BJ (cell line): ENCODE measurements at regions not wholly inside any gene's neighbourhood (a gene's known extent, or its start where the extent isn't known, plus 50 kb on each side); places are given as distances from the start of the nearest gene placed in this dataset.

Source experiments
- CTCF ChIA-PET: fragments of 350-600 bp; formaldehyde crosslinking; extraction: SDS; loops from one replicate; lab custom pipeline; 2021; ENCODE audit warnings: antibody characterized with exemption, inconsistent platforms; lab: Yijun Ruan, JAX
- POLR2A ChIA-PET: fragments of 300-600 bp; sonication (Branson Sonifier 250); formaldehyde crosslinking; extraction: SDS; loops from one replicate; lab custom pipeline; 2021; ENCODE audit warnings: antibody characterized with exemption; lab: Charles Lee
- DNase-seq: peaks from one replicate; pipeline ENCODE4 v3.0.0-alpha.2; 2011; ENCODE audit warnings: low read depth
- H3K27me3 ChIP-seq: 2 replicates; pipeline ENCODE4 v1.6.0; 2011; ENCODE audit warnings: low read length; ENCODE audit not compliant: control insufficient read depth, insufficient read depth
- H3K36me3 ChIP-seq: 2 replicates; pipeline ENCODE4 v1.5.1; 2011; ENCODE audit warnings: low read length; ENCODE audit not compliant: control insufficient read depth, insufficient read depth
- H3K4me3 ChIP-seq: 2 replicates; pipeline ENCODE4 v1.5.1; 2011; ENCODE audit warnings: low read depth, mild to moderate bottlenecking, control low read depth, low read length
- TF ChIP-seq, protein P1 (sequence below): IDR thresholded peaks from 2 replicates; pipeline ENCODE4 v1.5.1; 2011; ENCODE audit warnings: low read depth, mild to moderate bottlenecking, control low read depth, inconsistent platforms, low read length, moderate library complexity; ENCODE audit not compliant: insufficient read depth

DNA sequence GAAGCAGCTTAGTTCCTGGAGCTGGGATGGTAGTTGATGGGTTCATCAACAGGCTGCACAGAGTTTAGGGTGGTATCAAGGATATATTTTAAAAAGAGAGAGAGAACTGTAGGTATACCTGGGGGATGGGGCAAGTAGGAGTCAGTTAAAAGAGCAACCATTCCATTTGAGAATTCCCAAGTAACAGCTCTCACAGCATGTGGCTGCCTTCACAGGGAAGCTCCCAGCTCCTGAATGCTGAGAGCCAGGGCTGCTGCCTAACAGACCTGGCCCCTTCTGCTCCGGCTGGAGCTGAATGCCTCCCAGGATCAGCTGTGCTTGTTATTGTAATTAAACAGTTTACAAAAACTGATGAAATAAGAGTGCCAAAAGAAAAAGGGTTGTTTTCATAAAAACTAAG is 58.8 kb upstream of the GPR26 start:
- no peak for DNase-seq
- ChIA-PET CTCF (interaction anchor here (1.4 kb wide), 1 partner anchor 20 kb away, joined by 3 read pairs; no protein-coding TSS in a partner anchor), POLR2A (no interaction called here)
- Histone ChIP-seq H3K4me3 (no peak overlapping the region), H3K36me3 (no peaks in the 10 kb centered on the region), H3K27me3 (no peaks in the 10 kb centered on the region; the same call in 1 of the 2 replicates)
- TF ChIP-seq, protein P1, sequence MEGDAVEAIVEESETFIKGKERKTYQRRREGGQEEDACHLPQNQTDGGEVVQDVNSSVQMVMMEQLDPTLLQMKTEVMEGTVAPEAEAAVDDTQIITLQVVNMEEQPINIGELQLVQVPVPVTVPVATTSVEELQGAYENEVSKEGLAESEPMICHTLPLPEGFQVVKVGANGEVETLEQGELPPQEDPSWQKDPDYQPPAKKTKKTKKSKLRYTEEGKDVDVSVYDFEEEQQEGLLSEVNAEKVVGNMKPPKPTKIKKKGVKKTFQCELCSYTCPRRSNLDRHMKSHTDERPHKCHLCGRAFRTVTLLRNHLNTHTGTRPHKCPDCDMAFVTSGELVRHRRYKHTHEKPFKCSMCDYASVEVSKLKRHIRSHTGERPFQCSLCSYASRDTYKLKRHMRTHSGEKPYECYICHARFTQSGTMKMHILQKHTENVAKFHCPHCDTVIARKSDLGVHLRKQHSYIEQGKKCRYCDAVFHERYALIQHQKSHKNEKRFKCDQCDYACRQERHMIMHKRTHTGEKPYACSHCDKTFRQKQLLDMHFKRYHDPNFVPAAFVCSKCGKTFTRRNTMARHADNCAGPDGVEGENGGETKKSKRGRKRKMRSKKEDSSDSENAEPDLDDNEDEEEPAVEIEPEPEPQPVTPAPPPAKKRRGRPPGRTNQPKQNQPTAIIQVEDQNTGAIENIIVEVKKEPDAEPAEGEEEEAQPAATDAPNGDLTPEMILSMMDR, result no peak

DNA sequence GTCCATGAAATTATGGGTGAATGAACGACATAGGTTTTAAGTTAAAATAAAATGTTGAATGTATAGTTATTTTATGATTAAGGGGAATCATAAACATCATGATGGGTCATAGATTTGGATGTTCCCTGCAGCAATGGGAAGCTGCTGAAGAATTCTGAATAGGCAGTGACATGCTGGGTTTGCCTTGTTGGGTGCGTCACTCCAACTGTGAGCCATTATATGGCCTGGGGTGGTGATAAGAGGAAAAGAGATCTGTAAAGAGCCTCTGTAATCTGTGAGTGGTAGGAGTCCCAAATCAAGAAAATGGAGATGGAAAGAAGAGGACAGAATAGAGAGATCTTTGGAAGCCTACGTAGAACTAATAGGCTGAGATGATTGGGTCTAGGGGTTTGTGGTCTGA is 58.1 kb upstream of the GPR26 start:
- POLR2A ChIA-PET, result no interaction called here
- H3K27me3 ChIP-seq, result no peaks in the 10 kb centered on the region
- CTCF ChIA-PET, result interaction anchor here (1.4 kb wide), 1 partner anchor 20 kb away, joined by 3 read pairs; no protein-coding TSS in a partner anchor
- no peak for DNase-seq
- no peaks in the 10 kb centered on the region for H3K36me3 ChIP-seq
- no peak overlapping the region for H3K4me3 ChIP-seq
- TF ChIP-seq, protein P1, result no peak

DNA sequence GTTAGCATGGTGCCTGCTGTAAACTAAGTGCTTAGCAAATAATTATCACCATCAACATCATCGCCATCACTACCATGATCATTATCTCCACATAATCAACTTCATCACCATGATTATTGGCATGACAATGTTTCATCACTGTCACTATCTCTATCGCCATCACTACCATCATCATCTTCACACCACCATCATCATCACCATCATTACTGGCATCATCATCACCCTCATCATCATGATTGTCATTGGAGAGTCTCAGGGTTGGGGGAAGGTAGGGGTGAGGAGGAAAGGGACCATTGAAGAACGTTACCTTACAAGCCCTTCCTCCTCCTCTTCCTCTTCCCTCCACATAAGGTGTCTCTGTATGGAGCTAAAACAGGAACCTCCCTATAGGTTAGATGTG is 54.9 kb upstream of the GPR26 start:
- DNase-seq, result no peak
- no peak overlapping the region for H3K4me3 ChIP-seq
- H3K27me3 ChIP-seq, result no peaks in the 10 kb centered on the region
- TF ChIP-seq, protein P1, result no peak
- ChIA-PET POLR2A (no interaction called here), CTCF (no interaction called here)
- no peaks in the 10 kb centered on the region for H3K36me3 ChIP-seq

DNA sequence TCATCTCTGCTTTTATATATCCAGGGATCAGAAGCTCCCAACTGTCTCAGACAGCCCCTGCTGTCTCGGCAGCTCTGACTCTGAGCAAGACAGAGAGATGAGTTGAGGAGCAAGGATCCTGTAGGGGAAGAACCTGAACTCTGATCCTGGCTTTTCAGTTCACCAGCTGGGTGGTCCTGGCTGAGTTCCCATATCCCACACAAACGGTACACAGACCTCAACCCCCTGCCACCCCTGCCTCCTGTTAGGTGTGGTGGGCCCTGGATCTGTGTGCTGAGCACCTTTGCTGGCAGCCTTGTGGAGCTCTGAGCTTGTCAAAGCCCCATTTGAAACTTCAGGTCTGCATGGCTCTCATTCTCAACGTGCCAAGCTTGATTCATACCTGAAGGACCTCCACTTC is 54.3 kb upstream of the GPR26 start:
- POLR2A ChIA-PET, result no interaction called here
- H3K4me3 ChIP-seq, result no peak overlapping the region

DNA sequence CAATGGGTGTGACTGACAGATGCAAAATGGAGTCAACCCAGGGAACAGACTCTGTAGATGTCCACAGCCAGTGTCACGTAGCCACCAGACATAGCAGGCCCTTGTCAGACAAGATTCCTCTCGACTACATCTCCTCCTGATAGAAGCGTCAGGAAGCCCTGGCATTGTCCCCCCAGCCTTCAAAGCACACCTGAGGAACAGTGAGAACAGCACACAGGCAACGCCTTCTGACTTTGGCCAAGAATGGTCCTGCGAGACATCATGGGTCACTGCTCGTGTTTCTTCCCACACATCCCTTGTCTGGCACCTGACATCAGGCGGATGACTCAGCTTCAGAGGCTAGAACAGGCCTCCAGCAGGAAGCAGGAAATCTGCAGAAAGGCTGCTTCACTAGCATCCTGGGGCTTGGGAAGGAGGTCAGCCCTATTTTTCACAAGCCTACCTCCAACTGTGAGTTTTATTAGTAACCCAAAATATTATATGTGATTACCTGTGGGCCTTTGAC is 52.8 kb upstream of the GPR26 start:
- CTCF ChIA-PET, result interaction anchor here (1.1 kb wide), 1 partner anchor 31 kb away, joined by 3 read pairs; no protein-coding TSS in a partner anchor
- TF ChIP-seq, protein P1, result no peak

More for the DNA sequence above, 54.3 kb upstream of the GPR26 start:
- Histone ChIP-seq H3K27me3 (no peaks in the 10 kb centered on the region), H3K36me3 (no peaks in the 10 kb centered on the region)
- TF ChIP-seq, protein P1, result no peak
- CTCF ChIA-PET, result no interaction called here
- DNase-seq, result no peak

More for the DNA sequence above, 52.8 kb upstream of the GPR26 start:
- Histone ChIP-seq H3K36me3 (no peaks in the 10 kb centered on the region), H3K27me3 (no peaks in the 10 kb centered on the region), H3K4me3 (no peak overlapping the region)
- no peak for DNase-seq
- POLR2A ChIA-PET, result no interaction called here
